HepG2 (cell line): ENCODE measurements at regions not wholly inside any gene's neighbourhood (a gene's known extent, or its start where the extent isn't known, plus 50 kb on each side); places are given as distances from the start of the nearest gene placed in this dataset.

Experiments
- AGO2 ChIP-seq: fragments of 200-400 bp; formaldehyde crosslinking; optimal IDR thresholded peaks from 2 replicates; pipeline ENCODE3; 2017; ENCODE audit warnings: mild to moderate bottlenecking, low read depth, low read length, moderate library complexity
- E2F5 ChIP-seq: sonication (generic); formaldehyde crosslinking; conservative IDR thresholded peaks from 2 replicates; pipeline ENCODE4 v1.4.0; 2020; ENCODE audit warnings: missing genetic modification reagents
- GPBP1L1 ChIP-seq: sonication (generic); formaldehyde crosslinking; IDR thresholded peaks from 2 replicates; pipeline ENCODE4 v1.5.0; 2020; ENCODE audit warnings: mild to moderate bottlenecking, missing genetic modification reagents
- GZF1 ChIP-seq: sonication (generic); formaldehyde crosslinking; IDR thresholded peaks from 2 replicates; pipeline ENCODE4 v1.5.1; 2020; ENCODE audit warnings: mild to moderate bottlenecking, missing genetic modification reagents
- KAT2B ChIP-seq: fragments of 150-350 bp; IDR thresholded peaks from 2 replicates; pipeline ENCODE4 v1.6.1; 2014; ENCODE audit warnings: low read depth, low read length, borderline replicate concordance
- MTA1 ChIP-seq: sonication (generic); formaldehyde crosslinking; IDR thresholded peaks from 2 replicates; pipeline ENCODE4 v1.4.0; 2020; ENCODE audit warnings: missing genetic modification reagents, mild to moderate bottlenecking, borderline replicate concordance
- ZFYVE20 ChIP-seq: sonication (generic); formaldehyde crosslinking; IDR thresholded peaks from 2 replicates; pipeline ENCODE4 v1.8.0; 2023; ENCODE audit warnings: low read depth, mild to moderate bottlenecking, moderate library complexity, missing genetic modification reagents, borderline replicate concordance
- ZNF274 ChIP-seq: sonication (generic); formaldehyde crosslinking; IDR thresholded peaks from 2 replicates; pipeline ENCODE4 v1.5.1; 2020; ENCODE audit warnings: mild to moderate bottlenecking, missing genetic modification reagents
- ZNF280D ChIP-seq: sonication (generic); formaldehyde crosslinking; IDR thresholded peaks from 2 replicates; pipeline ENCODE4 v1.5.1; 2020; ENCODE audit warnings: mild to moderate bottlenecking, missing genetic modification reagents
- ZNF687 ChIP-seq: sonication (generic); formaldehyde crosslinking; IDR thresholded peaks from 2 replicates; pipeline ENCODE4 v1.5.1; 2020; ENCODE audit warnings: mild to moderate bottlenecking, missing genetic modification reagents, moderate library complexity

- no peak for TF ChIP-seq ZFYVE20 (CRISPR knock-in tag)
- TF ChIP-seq KAT2B = no peak
- TF ChIP-seq ZNF274 = no peak
- no peak for TF ChIP-seq ZNF280D
- no peak for TF ChIP-seq E2F5 (CRISPR knock-in tag)
- TF ChIP-seq MTA1 (CRISPR knock-in tag) = no peak
- TF ChIP-seq AGO2 = no peak
- TF ChIP-seq GPBP1L1 (CRISPR knock-in tag) = no peak
- no peak for TF ChIP-seq ZNF687
- no peak for TF ChIP-seq GZF1 (CRISPR knock-in tag)
Observed at GRCh38 chr5:117242028-117242427, 667.4 kb upstream of the SEMA6A start (continued).
